ENCODE measurements at regions not wholly inside any gene's neighbourhood (a gene's known extent, or its start where the extent isn't known, plus 50 kb on each side); places are given as distances from the start of the nearest gene placed in this dataset.

DNA sequence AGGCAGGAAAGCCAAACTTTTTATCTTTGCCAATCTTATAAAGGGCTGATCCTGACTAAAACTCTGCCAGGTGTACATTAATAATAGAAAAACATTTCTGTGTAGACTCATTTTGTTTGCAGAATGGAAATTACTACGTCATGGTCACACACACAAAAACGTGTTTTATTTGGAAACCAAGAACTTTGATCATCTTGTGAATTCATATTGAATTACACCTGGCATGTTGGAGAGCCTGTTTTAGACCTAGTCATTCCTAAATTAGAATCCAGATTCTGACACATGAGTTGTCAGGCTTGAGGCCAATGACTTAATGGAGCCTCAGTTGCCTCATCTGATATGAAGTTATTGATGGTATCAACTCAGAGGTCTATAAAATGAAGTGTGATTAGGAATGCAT, 235.6 kb upstream of the TENM4 start:
- WGBS (ENCODE audit: low lambda C conversion rate, missing lambda C conversion rate) = 86% methylated on average over 2 of the region's 2 CpGs

GRCh38 chr11:79675081-79675480, 234.3 kb upstream of the TENM4 start:
- Histone ChIP-seq H3K27ac (no peak overlapping the region), H3K4me2 (no peak overlapping the region), H3K79me2 (no peaks in the 10 kb centered on the region), H3K4me1 (ENCODE audit: insufficient read depth) (peaks cover 4% of the 10 kb centered on the region), H2AFZ (no peak overlapping the region), H3K9me2 (replicated peaks; ENCODE audit: insufficient read depth) (no peaks in the 10 kb centered on the region), H3K4me3 (no peak overlapping the region), H3K9me3 (ENCODE audit: low read depth) (no peaks in the 10 kb centered on the region), H3K27me3 (no peaks in the 10 kb centered on the region), H4K20me1 (ENCODE audit: insufficient read depth, poor library complexity, severe bottlenecking) (no peaks in the 10 kb centered on the region), H3K36me3 (replicated peaks; ENCODE audit: insufficient read depth, low read depth) (no peaks in the 10 kb centered on the region)
- TF ChIP-seq EZH2 (IDR thresholded peaks at IDR 0.05; ENCODE audit: borderline replicate concordance) = no peak
- TF ChIP-seq EZH2phosphoT487 (IDR thresholded peaks at IDR 0.05; ENCODE audit: low read depth, severe bottlenecking, unreplicated experiment) = no peak
- no peak for TF ChIP-seq CTCF (IDR thresholded peaks at IDR 0.05; ENCODE audit: poor library complexity)
- WGBS (ENCODE audit: low lambda C conversion rate, missing lambda C conversion rate) = 95% methylated on average over 2 of the region's 2 CpGs
- no peak for DNase-seq (ENCODE audit: low spot score)

More for the DNA sequence above, 235.6 kb upstream of the TENM4 start:
- H3K4me3 ChIP-seq = no peak overlapping the region
- no peaks in the 10 kb centered on the region for H3K9me2 ChIP-seq (replicated peaks; ENCODE audit: insufficient read depth)
- no peak overlapping the region for H2AFZ ChIP-seq
- H3K9me3 ChIP-seq (ENCODE audit: low read depth) = no peaks in the 10 kb centered on the region
- no peaks in the 10 kb centered on the region for H3K79me2 ChIP-seq
- H3K36me3 ChIP-seq (replicated peaks; ENCODE audit: insufficient read depth, low read depth) = no peaks in the 10 kb centered on the region
- H3K4me2 ChIP-seq = no peak overlapping the region
- no peaks in the 10 kb centered on the region for H3K27me3 ChIP-seq
- H4K20me1 ChIP-seq (ENCODE audit: insufficient read depth, poor library complexity, severe bottlenecking) = no peaks in the 10 kb centered on the region
- no peaks in the 10 kb centered on the region for H3K4me1 ChIP-seq (ENCODE audit: insufficient read depth)
- no peak overlapping the region for H3K27ac ChIP-seq
- TF ChIP-seq EZH2 (IDR thresholded peaks at IDR 0.05; ENCODE audit: borderline replicate concordance) = no peak
- TF ChIP-seq CTCF (IDR thresholded peaks at IDR 0.05; ENCODE audit: poor library complexity) = no peak
- TF ChIP-seq EZH2phosphoT487 (IDR thresholded peaks at IDR 0.05; ENCODE audit: low read depth, severe bottlenecking, unreplicated experiment) = no peak
- DNase-seq (ENCODE audit: low spot score) = no peak

DNA sequence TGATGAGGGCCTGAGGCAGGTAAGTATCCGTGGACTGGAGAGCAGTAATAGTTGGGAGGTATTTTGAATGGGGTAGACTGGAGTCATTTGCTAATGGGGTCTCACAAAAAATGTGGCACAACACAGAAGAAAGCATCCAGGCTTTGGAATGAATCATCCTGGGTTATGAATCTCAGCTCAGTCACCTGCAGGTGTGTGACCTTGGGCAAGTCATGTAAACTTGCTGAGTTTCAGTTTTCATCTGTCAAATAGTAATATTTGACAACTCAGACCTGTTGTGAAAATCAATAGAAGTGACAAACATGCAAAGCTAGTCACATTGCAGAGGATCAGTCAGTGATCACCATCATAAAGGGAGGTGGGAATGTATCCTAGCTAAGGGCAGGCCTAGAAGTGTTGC, 232.0 kb upstream of the TENM4 start:
- Histone ChIP-seq H3K4me1 (ENCODE audit: insufficient read depth) (peaks cover 4% of the 10 kb centered on the region), H3K79me2 (no peaks in the 10 kb centered on the region), H3K4me3 (no peak overlapping the region), H3K36me3 (replicated peaks; ENCODE audit: insufficient read depth, low read depth) (no peaks in the 10 kb centered on the region), H3K9me2 (replicated peaks; ENCODE audit: insufficient read depth) (no peaks in the 10 kb centered on the region), H3K27me3 (no peaks in the 10 kb centered on the region), H2AFZ (no peak overlapping the region), H4K20me1 (ENCODE audit: insufficient read depth, poor library complexity, severe bottlenecking) (no peaks in the 10 kb centered on the region), H3K27ac (no peak overlapping the region), H3K4me2 (no peak overlapping the region), H3K9me3 (ENCODE audit: low read depth) (no peaks in the 10 kb centered on the region)
- WGBS (ENCODE audit: low lambda C conversion rate, missing lambda C conversion rate) = 76% methylated on average over 1 of the region's 1 CpG
- TF ChIP-seq CTCF (IDR thresholded peaks at IDR 0.05; ENCODE audit: poor library complexity) = no peak
- TF ChIP-seq EZH2phosphoT487 (IDR thresholded peaks at IDR 0.05; ENCODE audit: low read depth, severe bottlenecking, unreplicated experiment) = no peak
- TF ChIP-seq EZH2 (IDR thresholded peaks at IDR 0.05; ENCODE audit: borderline replicate concordance) = no peak
- no peak for DNase-seq (ENCODE audit: low spot score)

DNA sequence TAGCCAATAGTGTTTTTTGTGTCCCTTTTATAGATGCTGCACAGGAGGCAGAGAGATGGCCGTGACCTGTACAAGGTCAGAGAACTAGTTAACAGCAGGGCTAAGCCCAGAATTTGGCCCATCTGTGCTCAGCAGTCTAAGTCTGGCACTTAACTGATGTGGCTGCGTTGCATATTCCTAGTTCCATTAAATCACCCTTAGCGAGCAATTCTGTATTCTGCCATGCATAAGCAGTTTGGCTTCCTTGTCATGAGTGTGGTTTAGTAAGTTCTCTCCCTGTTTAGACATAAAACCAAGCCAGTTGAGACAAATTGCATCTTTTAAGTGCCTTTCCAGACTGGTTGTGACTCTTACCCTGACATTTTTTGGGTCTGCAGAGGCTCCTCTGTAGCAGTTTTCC, 230.6 kb upstream of the TENM4 start:
- Histone ChIP-seq H3K4me2 (no peak overlapping the region), H3K9me2 (replicated peaks; ENCODE audit: insufficient read depth) (no peaks in the 10 kb centered on the region), H4K20me1 (ENCODE audit: insufficient read depth, poor library complexity, severe bottlenecking) (no peaks in the 10 kb centered on the region), H3K36me3 (replicated peaks; ENCODE audit: insufficient read depth, low read depth) (no peaks in the 10 kb centered on the region), H3K79me2 (no peaks in the 10 kb centered on the region), H3K27me3 (no peaks in the 10 kb centered on the region), H3K4me3 (no peak overlapping the region), H3K27ac (peak overlapping the region; percentile 8), H3K9me3 (ENCODE audit: low read depth) (no peaks in the 10 kb centered on the region), H3K4me1 (ENCODE audit: insufficient read depth) (peaks cover 4% of the 10 kb centered on the region), H2AFZ (no peak overlapping the region)
- TF ChIP-seq CTCF (IDR thresholded peaks at IDR 0.05; ENCODE audit: poor library complexity) (no peak), EZH2 (IDR thresholded peaks at IDR 0.05; ENCODE audit: borderline replicate concordance) (no peak), EZH2phosphoT487 (IDR thresholded peaks at IDR 0.05; ENCODE audit: low read depth, severe bottlenecking, unreplicated experiment) (no peak)
- no peak for DNase-seq (ENCODE audit: low spot score)
- WGBS (ENCODE audit: low lambda C conversion rate, missing lambda C conversion rate) = 75% methylated on average over 3 of the region's 3 CpGs
